GM21717 (cell line): ENCODE measurements at regions not wholly inside any gene's neighbourhood (a gene's known extent, or its start where the extent isn't known, plus 50 kb on each side); places are given as distances from the start of the nearest gene placed in this dataset.

Source experiments
- ATAC-seq: cut with Tn5 transposase; IDR thresholded peaks from one replicate; pipeline ENCODE4 v1.9.1; 2021; ENCODE audit warnings: mild to moderate bottlenecking, moderate library complexity; ENCODE audit not compliant: unreplicated experiment

GRCh38 chr21:39057121-39057520, 126.1 kb downstream of the PSMG1 start:
- no peak for ATAC-seq

- ATAC-seq, result no peak
These were observed 126.6 kb downstream of the PSMG1 start for GRCh38 chr21:39056636-39057035.

GRCh38 chr21:39055167-39055767, 128.0 kb downstream of the PSMG1 start:
- ATAC-seq, result no peak

- no peak for ATAC-seq
These were observed 129.2 kb downstream of the PSMG1 start for GRCh38 chr21:39054066-39054465.

- ATAC-seq, result no peak
These were observed 130.1 kb downstream of the PSMG1 start for GRCh38 chr21:39053126-39053525.

GRCh38 chr21:39052718-39053117, 130.5 kb downstream of the PSMG1 start:
- no peak for ATAC-seq

- ATAC-seq, result no peak
These were observed 131.7 kb downstream of the PSMG1 start for GRCh38 chr21:39051588-39051949.

GRCh38 chr21:39050841-39051587, 132.2 kb downstream of the PSMG1 start:
- no peak for ATAC-seq

GRCh38 chr21:39048574-39048973, 134.7 kb downstream of the PSMG1 start:
- no peak for ATAC-seq

- ATAC-seq, result no peak
These were observed 135.2 kb downstream of the PSMG1 start for GRCh38 chr21:39048064-39048463.

GRCh38 chr21:39047046-39047445, 136.2 kb downstream of the PSMG1 start:
- ATAC-seq, result no peak

- ATAC-seq, result no peak
These were observed 136.9 kb downstream of the PSMG1 start for GRCh38 chr21:39046236-39046916.

- ATAC-seq, result no peak
These were observed 141.4 kb downstream of the PSMG1 start for GRCh38 chr21:39041816-39042215.

GRCh38 chr21:39040494-39041110, 142.6 kb downstream of the PSMG1 start:
- ATAC-seq, result no peak

- ATAC-seq, result no peak
These were observed 145.3 kb downstream of the PSMG1 start for GRCh38 chr21:39037807-39038405.

GRCh38 chr21:39036581-39036980, 146.7 kb downstream of the PSMG1 start:
- no peak for ATAC-seq

- no peak for ATAC-seq
These were observed 148.4 kb downstream of the PSMG1 start for GRCh38 chr21:39034590-39035536.

- no peak for ATAC-seq
These were observed 149.2 kb downstream of the PSMG1 start for GRCh38 chr21:39033878-39034589.
